Activated naive CD8-positive, alpha-beta T cell treated with anti-CD3 and anti-CD28 coated beads for 36 hours (primary cell): ENCODE measurements at regions not wholly inside any gene's neighbourhood (a gene's known extent, or its start where the extent isn't known, plus 50 kb on each side); places are given as distances from the start of the nearest gene placed in this dataset.
A peak's percentile ranks its signal among the peaks of the same experiment; 100 is the strongest.

Source experiments
- DNase-seq: peaks from one replicate; pipeline ENCODE4 v3.0.0; 2021
- H3K27ac Mint-ChIP-seq: one replicate; pipeline ENCODE4 v1.8.0; 2022; ENCODE audit warnings: mild to moderate bottlenecking, moderate library complexity, mixed read lengths
- H3K27me3 Mint-ChIP-seq: one replicate; pipeline ENCODE4 v1.8.0; 2022; ENCODE audit warnings: mild to moderate bottlenecking, mixed read lengths
- H3K36me3 Mint-ChIP-seq: one replicate; pipeline ENCODE4 v1.8.0; 2021; ENCODE audit warnings: mild to moderate bottlenecking, mixed read lengths
- H3K4me1 Mint-ChIP-seq: one replicate; pipeline ENCODE4 v1.8.0; 2021; ENCODE audit warnings: mixed read lengths
- H3K4me3 Mint-ChIP-seq: one replicate; pipeline ENCODE4 v1.8.0; 2022; ENCODE audit warnings: mild to moderate bottlenecking, moderate library complexity, mixed read lengths
- H3K9me3 Mint-ChIP-seq: one replicate; pipeline ENCODE4 v1.8.0; 2022; ENCODE audit warnings: mixed read lengths

DNA sequence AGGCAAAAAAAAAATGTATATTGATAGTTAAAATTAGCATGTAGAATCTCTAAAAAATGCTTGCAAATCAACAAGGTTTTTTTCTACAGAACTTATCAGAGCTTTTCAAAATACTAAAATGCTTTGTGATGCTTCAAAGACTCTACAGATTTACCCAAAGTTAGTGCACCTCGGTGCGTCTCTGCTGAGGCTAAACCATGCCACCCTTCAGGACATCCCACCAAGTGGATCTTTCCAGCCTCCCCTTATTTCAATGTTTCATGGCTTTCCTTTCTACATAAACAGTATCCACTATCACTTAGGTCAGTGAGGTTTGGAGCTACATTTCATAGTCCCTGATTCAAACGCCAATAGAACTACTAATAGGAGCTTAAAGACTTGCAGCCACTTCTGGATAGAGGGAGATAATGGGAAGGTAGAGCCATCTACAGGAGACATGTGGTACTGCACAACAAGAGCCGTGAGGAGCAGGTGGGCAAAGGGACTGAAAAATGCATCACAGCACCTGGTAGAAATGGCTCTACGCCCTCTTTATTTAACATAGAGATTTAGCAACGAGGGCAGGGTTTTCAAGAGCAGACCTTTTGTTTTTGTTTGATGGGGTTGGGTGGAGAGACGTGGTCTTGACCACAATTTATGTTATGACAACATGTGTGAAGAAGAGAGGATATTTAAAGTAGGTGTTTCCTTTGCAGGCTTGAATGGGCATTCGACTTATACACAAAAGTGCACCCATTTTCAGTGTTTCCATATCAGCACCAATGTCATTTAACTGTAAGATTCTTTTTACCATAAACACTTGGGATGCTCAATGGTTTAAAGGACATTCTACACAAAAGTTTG lies 56.1 kb upstream of the SLC35G4 start:
- no peaks in the 10 kb centered on the region for H3K36me3 Mint-ChIP-seq
- peaks cover 5% of the 10 kb centered on the region for H3K27me3 Mint-ChIP-seq
- DNase-seq = peak; percentile 10
- no peaks in the 10 kb centered on the region for H3K4me1 Mint-ChIP-seq
- H3K9me3 Mint-ChIP-seq = no peaks in the 10 kb centered on the region
- H3K4me3 Mint-ChIP-seq = no peak overlapping the region
- H3K27ac Mint-ChIP-seq = no peak overlapping the region

DNA sequence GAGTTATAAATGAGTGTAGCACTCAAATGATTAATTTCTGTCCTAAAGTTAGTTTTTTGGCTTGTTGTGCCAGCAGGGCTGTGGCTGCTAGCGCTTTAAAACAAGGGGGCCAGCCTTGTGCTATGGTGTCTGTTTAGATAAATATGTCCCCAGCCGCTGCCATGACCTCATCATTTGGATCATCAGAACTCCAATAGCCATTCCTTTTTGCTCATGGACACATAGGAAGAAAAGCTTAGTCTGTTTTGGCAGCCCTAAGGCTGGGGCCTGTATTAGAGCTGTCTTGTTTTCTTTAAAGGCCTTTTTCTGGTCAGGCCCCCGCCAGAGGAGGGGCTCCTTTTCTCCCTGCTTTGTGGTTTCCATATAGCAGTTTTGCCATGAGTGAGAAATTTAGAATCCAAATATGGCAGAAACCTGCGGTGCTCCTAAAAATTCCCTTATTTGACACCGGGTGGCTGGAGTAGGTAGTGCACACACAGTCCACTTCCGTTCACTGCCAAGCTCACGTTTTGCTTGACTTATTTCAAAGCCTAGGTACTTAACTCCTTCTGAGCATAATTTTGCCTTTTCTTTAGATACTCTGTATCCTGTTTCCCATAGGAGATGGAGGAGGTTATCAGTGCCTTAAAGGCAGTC lies 60.4 kb upstream of the SLC35G4 start:
- H3K4me3 Mint-ChIP-seq = no peak overlapping the region
- no peaks in the 10 kb centered on the region for H3K4me1 Mint-ChIP-seq
- no peaks in the 10 kb centered on the region for H3K36me3 Mint-ChIP-seq
- peaks cover 8% of the 10 kb centered on the region for H3K9me3 Mint-ChIP-seq
- no peak for DNase-seq
- no peak overlapping the region for H3K27ac Mint-ChIP-seq
- peaks cover 5% of the 10 kb centered on the region for H3K27me3 Mint-ChIP-seq

GRCh38 chr18:11548396-11548795 lies 61.0 kb upstream of the SLC35G4 start:
- no peak for DNase-seq
- Mint-ChIP-seq H3K36me3 (no peaks in the 10 kb centered on the region), H3K27ac (no peak overlapping the region), H3K4me3 (no peak overlapping the region), H3K9me3 (peaks cover 10% of the 10 kb centered on the region), H3K27me3 (peaks cover 3% of the 10 kb centered on the region), H3K4me1 (no peaks in the 10 kb centered on the region)

DNA sequence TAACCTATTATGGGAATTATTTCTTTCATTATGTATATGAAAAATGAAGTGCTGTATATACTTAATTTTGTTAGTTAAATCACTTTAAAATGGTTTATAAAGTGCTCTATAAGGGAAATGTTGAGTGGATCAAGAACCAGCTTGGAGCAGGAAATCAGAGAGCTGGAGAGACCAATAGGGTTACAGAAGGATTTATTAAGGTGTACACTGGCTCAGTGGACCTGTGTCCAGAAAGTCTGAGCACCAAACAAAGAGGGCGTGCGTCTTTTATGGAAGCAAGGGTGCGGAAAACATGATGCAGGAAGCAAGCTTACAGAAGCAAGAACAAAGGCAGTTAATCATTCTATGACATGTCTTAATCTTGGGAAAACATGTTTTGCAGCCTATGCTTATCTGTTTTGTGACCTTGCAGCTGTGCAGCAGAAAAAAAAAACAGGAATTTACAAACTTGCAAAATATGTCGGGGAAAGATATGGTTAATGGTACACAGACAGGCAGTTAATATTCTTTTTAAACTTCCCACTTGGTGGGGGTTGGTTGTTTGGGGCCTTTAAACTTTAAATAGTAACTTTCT lies 65.2 kb upstream of the SLC35G4 start:
- no peak for DNase-seq
- H3K27ac Mint-ChIP-seq = no peak overlapping the region
- no peak overlapping the region for H3K4me3 Mint-ChIP-seq
- H3K9me3 Mint-ChIP-seq = peaks cover 10% of the 10 kb centered on the region
- no peaks in the 10 kb centered on the region for H3K4me1 Mint-ChIP-seq
- H3K36me3 Mint-ChIP-seq = no peaks in the 10 kb centered on the region
- H3K27me3 Mint-ChIP-seq = no peaks in the 10 kb centered on the region

GRCh38 chr18:11541179-11541578 lies 68.2 kb upstream of the SLC35G4 start:
- Mint-ChIP-seq H3K27ac (no peak overlapping the region), H3K36me3 (no peaks in the 10 kb centered on the region), H3K27me3 (no peaks in the 10 kb centered on the region), H3K4me3 (no peak overlapping the region), H3K4me1 (no peaks in the 10 kb centered on the region), H3K9me3 (peaks cover 10% of the 10 kb centered on the region)
- DNase-seq = no peak

GRCh38 chr18:11533942-11534496 lies 75.4 kb upstream of the SLC35G4 start:
- H3K4me1 Mint-ChIP-seq = no peaks in the 10 kb centered on the region
- peaks cover 4% of the 10 kb centered on the region for H3K27me3 Mint-ChIP-seq
- no peaks in the 10 kb centered on the region for H3K36me3 Mint-ChIP-seq
- no peak for DNase-seq
- H3K27ac Mint-ChIP-seq = no peak overlapping the region
- H3K9me3 Mint-ChIP-seq = no peaks in the 10 kb centered on the region
- H3K4me3 Mint-ChIP-seq = no peak overlapping the region

DNA sequence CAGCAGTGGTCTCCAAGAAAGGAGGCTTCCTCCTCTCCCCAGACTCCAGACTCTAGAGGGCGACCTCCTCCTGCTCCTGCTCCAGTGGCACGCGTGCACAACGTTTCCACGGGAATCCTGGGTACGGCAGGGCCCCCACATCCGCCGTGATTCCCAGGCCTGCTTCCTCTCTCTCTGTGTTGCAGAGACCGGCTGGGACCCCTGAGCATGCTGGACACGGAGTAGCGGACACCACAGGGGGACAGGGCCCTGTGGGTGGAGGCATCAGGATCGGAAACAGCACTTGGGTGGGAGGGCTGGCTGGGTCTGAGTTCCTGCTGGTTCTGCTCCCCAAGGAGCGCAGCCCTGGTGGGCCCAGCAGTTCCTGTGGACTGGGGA lies 75.9 kb upstream of the SLC35G4 start:
- H3K27me3 Mint-ChIP-seq = peaks cover 4% of the 10 kb centered on the region
- no peak for DNase-seq
- H3K9me3 Mint-ChIP-seq = no peaks in the 10 kb centered on the region
- no peaks in the 10 kb centered on the region for H3K4me1 Mint-ChIP-seq
- H3K27ac Mint-ChIP-seq = no peak overlapping the region
- no peak overlapping the region for H3K4me3 Mint-ChIP-seq
- H3K36me3 Mint-ChIP-seq = no peaks in the 10 kb centered on the region

- Mint-ChIP-seq H3K27me3 (peaks cover 4% of the 10 kb centered on the region), H3K4me1 (no peaks in the 10 kb centered on the region), H3K4me3 (no peak overlapping the region), H3K9me3 (no peaks in the 10 kb centered on the region), H3K36me3 (no peaks in the 10 kb centered on the region), H3K27ac (no peak overlapping the region)
- no peak for DNase-seq
These were observed 76.5 kb upstream of the SLC35G4 start for GRCh38 chr18:11532758-11533512.

GRCh38 chr18:11529081-11529480 lies 80.3 kb upstream of the SLC35G4 start:
- no peak overlapping the region for H3K27ac Mint-ChIP-seq
- H3K9me3 Mint-ChIP-seq = no peaks in the 10 kb centered on the region
- H3K27me3 Mint-ChIP-seq = no peaks in the 10 kb centered on the region
- DNase-seq = no peak
- no peaks in the 10 kb centered on the region for H3K36me3 Mint-ChIP-seq
- no peaks in the 10 kb centered on the region for H3K4me1 Mint-ChIP-seq
- H3K4me3 Mint-ChIP-seq = no peak overlapping the region

DNA sequence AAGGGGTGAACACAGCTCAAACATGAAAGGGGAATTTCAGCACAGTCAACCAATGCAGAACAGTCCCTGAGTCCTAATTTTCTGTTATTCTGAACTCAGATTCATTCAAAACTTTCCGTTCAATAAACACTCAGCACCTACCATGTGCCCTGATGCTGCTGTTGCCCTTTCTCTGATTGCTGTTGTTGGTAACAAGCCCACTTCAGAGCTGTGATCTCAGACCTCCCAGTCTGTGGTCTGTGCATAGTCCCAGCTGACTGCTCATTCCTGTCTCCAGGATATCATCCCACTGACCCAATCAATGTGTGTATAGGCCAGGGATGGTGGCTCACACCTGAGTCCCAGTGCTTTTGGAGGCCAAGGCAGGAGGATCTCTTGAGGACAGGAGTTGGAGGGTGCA lies 82.7 kb upstream of the SLC35G4 start:
- Mint-ChIP-seq H3K36me3 (no peaks in the 10 kb centered on the region), H3K9me3 (no peaks in the 10 kb centered on the region), H3K4me1 (no peaks in the 10 kb centered on the region), H3K4me3 (no peak overlapping the region), H3K27me3 (peaks cover 3% of the 10 kb centered on the region), H3K27ac (no peak overlapping the region)
- no peak for DNase-seq

GRCh38 chr18:11523804-11524203 lies 85.6 kb upstream of the SLC35G4 start:
- no peak overlapping the region for H3K4me3 Mint-ChIP-seq
- no peaks in the 10 kb centered on the region for H3K4me1 Mint-ChIP-seq
- no peak overlapping the region for H3K27ac Mint-ChIP-seq

GRCh38 chr18:11522992-11523391 lies 86.4 kb upstream of the SLC35G4 start:
- H3K27ac Mint-ChIP-seq = no peak overlapping the region
- peaks cover 3% of the 10 kb centered on the region for H3K27me3 Mint-ChIP-seq
- no peak overlapping the region for H3K4me3 Mint-ChIP-seq
- no peaks in the 10 kb centered on the region for H3K4me1 Mint-ChIP-seq
- H3K36me3 Mint-ChIP-seq = no peaks in the 10 kb centered on the region
- no peaks in the 10 kb centered on the region for H3K9me3 Mint-ChIP-seq
- DNase-seq = no peak

More at GRCh38 chr18:11523804-11524203, 85.6 kb upstream of the SLC35G4 start:
- DNase-seq = no peak
- peaks cover 3% of the 10 kb centered on the region for H3K27me3 Mint-ChIP-seq
- no peaks in the 10 kb centered on the region for H3K36me3 Mint-ChIP-seq
- no peaks in the 10 kb centered on the region for H3K9me3 Mint-ChIP-seq

DNA sequence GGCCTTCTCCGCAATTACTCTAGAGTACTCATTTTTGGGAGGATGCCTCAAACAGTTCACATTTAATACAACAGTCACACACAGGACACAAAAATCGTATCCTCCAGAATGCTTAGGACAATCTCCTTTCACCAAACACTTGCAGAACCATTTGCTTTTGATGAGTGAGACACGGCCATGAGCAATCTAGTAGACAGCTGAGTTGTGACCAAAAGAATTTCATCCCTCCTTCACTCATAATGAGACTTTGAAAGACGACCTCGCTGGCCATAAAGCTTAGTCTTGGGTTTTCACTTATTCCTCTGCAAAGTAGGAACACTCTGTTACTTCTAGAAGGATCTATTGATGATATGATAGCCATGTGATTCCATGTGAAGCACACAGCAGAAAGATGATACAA lies 87.5 kb upstream of the SLC35G4 start:
- H3K9me3 Mint-ChIP-seq = no peaks in the 10 kb centered on the region
- DNase-seq = no peak
- H3K27me3 Mint-ChIP-seq = peaks cover 3% of the 10 kb centered on the region
- no peaks in the 10 kb centered on the region for H3K36me3 Mint-ChIP-seq
- H3K4me1 Mint-ChIP-seq = no peaks in the 10 kb centered on the region
- no peak overlapping the region for H3K27ac Mint-ChIP-seq
- no peak overlapping the region for H3K4me3 Mint-ChIP-seq

DNA sequence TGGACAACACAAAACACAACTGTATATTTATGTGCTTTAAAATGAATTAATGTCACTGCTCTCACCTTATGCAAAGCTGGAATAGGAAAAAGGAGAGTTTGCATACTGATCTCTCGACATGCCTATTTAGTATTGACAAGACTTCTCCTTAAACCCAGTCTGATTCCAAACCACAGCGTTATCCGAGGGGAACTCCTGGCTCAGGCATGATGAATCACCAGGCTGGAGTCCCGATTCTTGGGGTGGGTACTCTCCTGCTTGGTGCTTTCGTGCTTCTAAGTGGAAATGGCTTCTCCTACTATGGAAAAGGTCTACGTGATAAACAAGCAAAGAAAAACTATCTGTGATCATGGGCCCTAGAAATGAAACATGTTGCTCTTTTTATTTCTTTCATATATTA lies 88.9 kb upstream of the SLC35G4 start:
- Mint-ChIP-seq H3K27me3 (peaks cover 3% of the 10 kb centered on the region), H3K4me3 (no peak overlapping the region), H3K4me1 (no peaks in the 10 kb centered on the region), H3K36me3 (no peaks in the 10 kb centered on the region), H3K9me3 (peaks cover 1% of the 10 kb centered on the region), H3K27ac (no peak overlapping the region)
- no peak for DNase-seq
